HCT116 (cell line): ENCODE measurements at regions not wholly inside any gene's neighbourhood (a gene's known extent, or its start where the extent isn't known, plus 50 kb on each side); places are given as distances from the start of the nearest gene placed in this dataset.

ENCODE experiments used
- ATAC-seq: fragments of 200-7000 bp; cut with Tn5 transposase; 2 replicates; pipeline ENCODE4 v1.9.1; 2020; ENCODE audit warnings: mild to moderate bottlenecking, moderate library complexity
- BruUV-seq: library from RNA; stranded (reverse); fragments of 400-500 nt; replicated peaks from 2 replicates; lab custom pipeline; 2021; lab: Mats Ljungman, UMichigan
- CTCF ChIA-PET: fragments of 300-600 bp; sonication (Branson Sonifier 250); formaldehyde crosslinking; loops from one replicate; lab custom pipeline; 2021; ENCODE audit warnings: antibody characterized with exemption; lab: Charles Lee
- POLR2A ChIA-PET: fragments of 300-600, 350-600 bp; sonication (Branson Sonifier 250); formaldehyde crosslinking; loops from one replicate; lab custom pipeline; 2021; ENCODE audit warnings: antibody characterized with exemption; lab: Charles Lee
- RAD21 ChIA-PET, 2 experiments: fragments of 300-600 bp; sonication (Branson Sonifier 250); formaldehyde crosslinking; loops; one replicate each; lab custom pipeline; 2023; ENCODE audit warnings: low total read pairs in 2 of 2; ENCODE audit not compliant: uncharacterized antibody in 2 of 2, unreplicated experiment in 2 of 2, low non-redundant PET in 1 of 2; lab: Charles Lee
- DNase-seq: peaks from one replicate; pipeline ENCODE4 v3.0.0-alpha.2; 2010; ENCODE audit warnings: low read depth, low spot score
- H2AFZ ChIP-seq: fragments of 200-600 bp; shearing (Covaris generic), sonication (generic); 2 replicates; pipeline ENCODE4 v1.6.1; 2017; ENCODE audit warnings: low read depth, mixed run types, mixed read lengths, antibody characterized with exemption, low read length; ENCODE audit not compliant: poor library complexity, severe bottlenecking
- H3K27ac ChIP-seq: 2 replicates; pipeline ENCODE4 v1.5.1; 2012; ENCODE audit warnings: low read depth, low read length
- H3K27me3 ChIP-seq: fragments of 200-600 bp; sonication (generic); 2 replicates; pipeline ENCODE4 v1.6.1; 2016; ENCODE audit warnings: mixed run types, low read length, mixed read lengths; ENCODE audit not compliant: insufficient read depth
- H3K36me3 ChIP-seq, 2 experiments: fragments of 200-500 bp in 1 of 2; fragments of 200-600 bp in 1 of 2; sonication (Bioruptor generic) in 1 of 2; sonication (generic) in 1 of 2; 2 replicates each; pipeline versions ENCODE4 v1.5.1 to v1.6.1; 2014 to 2016; ENCODE audit warnings: low read length in 2 of 2, inconsistent platforms in 1 of 2, mixed read lengths in 1 of 2, mixed run types in 1 of 2; ENCODE audit not compliant: insufficient read depth in 2 of 2, control insufficient read depth in 1 of 2
- H3K4me1 ChIP-seq, 2 experiments: fragments of 200-600 bp in 1 of 2; sonication (generic) in 1 of 2; 2 replicates each; pipeline versions ENCODE4 v1.5.1 to v1.6.1; 2012 to 2017; ENCODE audit warnings: low read length in 2 of 2, inconsistent platforms in 1 of 2, mild to moderate bottlenecking in 1 of 2, mixed read lengths in 1 of 2, mixed run types in 1 of 2, moderate library complexity in 1 of 2; ENCODE audit not compliant: insufficient read depth in 2 of 2, control insufficient read depth in 1 of 2
- H3K4me2 ChIP-seq: fragments of 200-600 bp; sonication (generic); 2 replicates; pipeline ENCODE4 v1.6.1; 2017; ENCODE audit warnings: mixed run types, low read length, mixed read lengths
- H3K4me3 ChIP-seq, 2 experiments: fragments of 200-600 bp in 1 of 2; sonication (generic) in 1 of 2; replicated peaks in 1 of 2; 2 replicates each; pipeline ENCODE4 v1.5.1; 2011 to 2016; ENCODE audit warnings: low read length in 2 of 2, control low read depth in 1 of 2, low read depth in 1 of 2, mild to moderate bottlenecking in 1 of 2, mixed read lengths in 1 of 2, mixed run types in 1 of 2
- H3K79me2 ChIP-seq: fragments of 200-600 bp; sonication (generic); 2 replicates; pipeline ENCODE4 v1.6.1; 2017; ENCODE audit warnings: mild to moderate bottlenecking, mixed run types, low read length, moderate library complexity, mixed read lengths; ENCODE audit not compliant: insufficient read depth
- H3K9ac ChIP-seq: fragments of 200-600 bp; sonication (generic); 2 replicates; pipeline ENCODE4 v1.6.1; 2016; ENCODE audit warnings: low read length, mixed read lengths
- H3K9me2 ChIP-seq: fragments of 200-600 bp; sonication (generic), shearing (Covaris generic); 2 replicates; pipeline ENCODE4 v1.6.1; 2017; ENCODE audit warnings: mixed run types, mild to moderate bottlenecking, moderate library complexity; ENCODE audit not compliant: insufficient read depth
- H3K9me3 ChIP-seq, 2 experiments: fragments of 200-500 bp in 1 of 2; fragments of 200-600 bp in 1 of 2; sonication (Bioruptor generic) in 1 of 2; sonication (generic) in 1 of 2; 2 replicates each; pipeline ENCODE4 v1.6.1; 2014 to 2017; ENCODE audit warnings: low read length in 2 of 2, mixed read lengths in 2 of 2, inconsistent platforms in 1 of 2, low read depth in 1 of 2, mild to moderate bottlenecking in 1 of 2, mixed run types in 1 of 2, moderate library complexity in 1 of 2; ENCODE audit not compliant: control insufficient read depth in 1 of 2, insufficient read depth in 1 of 2
- H4K20me1 ChIP-seq: fragments of 200-600 bp; sonication (generic), shearing (Covaris generic); 2 replicates; pipeline ENCODE4 v1.6.1; 2017; ENCODE audit warnings: mixed run types, mild to moderate bottlenecking, moderate library complexity; ENCODE audit not compliant: insufficient read depth
- ATF3 ChIP-seq: IDR thresholded peaks from 2 replicates; pipeline ENCODE4 v1.6.1; 2012
- CBX3 ChIP-seq: IDR thresholded peaks from 2 replicates; pipeline ENCODE4 v1.6.1; 2012; ENCODE audit warnings: low read depth
- CEBPB ChIP-seq: IDR thresholded peaks from 2 replicates; pipeline ENCODE4 v1.6.1; 2012; ENCODE audit warnings: low read depth
- CTCF ChIP-seq, 3 experiments: fragments of 200-600 bp in 1 of 3; sonication (generic) in 1 of 3; IDR thresholded peaks in 2 of 3; conservative IDR thresholded peaks in 1 of 3; 2 replicates each; pipeline ENCODE4 v1.5.1; 2012 to 2017; ENCODE audit warnings: low read depth in 2 of 3, low read length in 2 of 3, antibody characterized with exemption in 1 of 3, borderline replicate concordance in 1 of 3, control low read depth in 1 of 3, mild to moderate bottlenecking in 1 of 3, mixed read lengths in 1 of 3, mixed run types in 1 of 3, moderate library complexity in 1 of 3; ENCODE audit not compliant: insufficient read depth in 1 of 3
- EZH2 ChIP-seq: fragments of 200-600 bp; sonication (generic); IDR thresholded peaks from 2 replicates; pipeline ENCODE4 v1.6.1; 2017; ENCODE audit warnings: antibody characterized with exemption, mixed run types
- JUND ChIP-seq: IDR thresholded peaks from 2 replicates; pipeline ENCODE4 v1.6.1; 2012
- POLR2A ChIP-seq: IDR thresholded peaks from 2 replicates; pipeline ENCODE4 v1.7.0; 2011; ENCODE audit warnings: borderline replicate concordance; ENCODE audit not compliant: insufficient read depth, insufficient read length; ENCODE audit errors: extremely low read depth
- RAD21 ChIP-seq: IDR thresholded peaks from 2 replicates; pipeline ENCODE4 v1.6.1; 2012; ENCODE audit warnings: low read depth, mild to moderate bottlenecking
- SIN3A ChIP-seq: IDR thresholded peaks from 2 replicates; pipeline ENCODE4 v1.6.1; 2012; ENCODE audit warnings: low read depth
- SP1 ChIP-seq: IDR thresholded peaks from 2 replicates; pipeline ENCODE4 v1.6.1; 2012; ENCODE audit warnings: low read depth
- TCF7L2 ChIP-seq: IDR thresholded peaks from 2 replicates; pipeline ENCODE4 v1.7.0; 2011; ENCODE audit warnings: borderline replicate concordance, inconsistent platforms; ENCODE audit not compliant: insufficient read depth, insufficient read length; ENCODE audit errors: extremely low read depth
- YY1 ChIP-seq: IDR thresholded peaks from 2 replicates; pipeline ENCODE4 v1.6.1; 2011; ENCODE audit warnings: low read length, low read depth, moderate library complexity, mild to moderate bottlenecking; ENCODE audit not compliant: insufficient replicate concordance; ENCODE audit errors: extremely low read depth
- ZFX ChIP-seq: fragments of 450-650 bp; IDR thresholded peaks from 2 replicates; pipeline ENCODE4 v1.6.1; 2017
- intact Hi-C: fragments of 100-400 bp; cut with micrococcal nuclease; formaldehyde crosslinking; loops from 2 replicates; pipeline ENCODE4 v1.10.0; 2022

GRCh38 chr5:86115164-86115563, 502.6 kb upstream of the COX7C start:
- ChIA-PET CTCF (no interaction called here), POLR2A (no interaction called here), RAD21 (no interaction called here)
- Histone ChIP-seq H3K27me3 (no peaks in the 10 kb centered on the region), H3K36me3 (no peaks in the 10 kb centered on the region), H2AFZ (no peak overlapping the region), H3K27ac (no peak overlapping the region), H3K79me2 (no peaks in the 10 kb centered on the region), H4K20me1 (no peaks in the 10 kb centered on the region), H3K9ac (no peak overlapping the region), H3K4me1 (no peaks in the 10 kb centered on the region), H3K4me2 (no peak overlapping the region), H3K9me2 (no peaks in the 10 kb centered on the region), H3K4me3 (no peak overlapping the region), H3K9me3 (no peaks in the 10 kb centered on the region)
- BruUV-seq, result no TSS peak
- intact Hi-C loops, result no loop called here
- TF ChIP-seq EZH2, result no peak
- TF ChIP-seq TCF7L2, result no peak
- no peak for TF ChIP-seq JUND
- no peak for TF ChIP-seq YY1
- no peak for TF ChIP-seq SIN3A
- TF ChIP-seq ZFX, result no peak
- no peak for TF ChIP-seq ATF3
- no peak for TF ChIP-seq SP1
- TF ChIP-seq POLR2A, result no peak
- TF ChIP-seq CEBPB, result no peak
- ATAC-seq (no peak), DNase-seq (no peak)

GRCh38 chr5:86118542-86118941, 499.2 kb upstream of the COX7C start:
- Histone ChIP-seq H2AFZ (peak overlapping the region; percentile 20), H4K20me1 (no peaks in the 10 kb centered on the region), H3K4me2 (no peak overlapping the region), H3K4me3 (no peak overlapping the region), H3K36me3 (no peaks in the 10 kb centered on the region), H3K4me1 (no peaks in the 10 kb centered on the region), H3K27ac (no peak overlapping the region), H3K9me3 (no peaks in the 10 kb centered on the region), H3K9ac (no peak overlapping the region)
- ATAC-seq (peak; percentile 80), DNase-seq (peak; percentile 10)
- POLR2A ChIA-PET, result no interaction called here
- intact Hi-C loops, result no loop called here
- RAD21 ChIA-PET, result no interaction called here
- TF ChIP-seq RAD21, result peak; percentile 27
- TF ChIP-seq EZH2, result no peak
- no peak for TF ChIP-seq CBX3
- no peak for TF ChIP-seq SP1
- TF ChIP-seq CTCF (IDR thresholded peaks at IDR 0.05 in 2 of 3, conservative IDR thresholded peaks at IDR 0.05 in 1 of 3; ENCODE audit: borderline replicate concordance in 1 of 3, insufficient read depth in 1 of 3, low read depth in 2 of 3, low read length in 2 of 3), result peak in 2 of 3 experiments; percentile 35 to 47; a peak in 2 of 6 replicates
- TF ChIP-seq, all 23 proteins: peak for 2
- CTCF ChIA-PET, result interaction anchor here (1.0 kb wide), 1 partner anchor 9 kb away, joined by 3 read pairs; no protein-coding TSS in a partner anchor
- Histone ChIP-seq H3K9me2 (no peaks in the 10 kb centered on the region), H3K79me2 (no peaks in the 10 kb centered on the region), H3K27me3 (no peaks in the 10 kb centered on the region)
- BruUV-seq, result no TSS peak
